HCT116 (cell line): ENCODE measurements at regions not wholly inside any gene's neighbourhood (a gene's known extent, or its start where the extent isn't known, plus 50 kb on each side); places are given as distances from the start of the nearest gene placed in this dataset.

Experiments
- ATAC-seq: fragments of 200-7000 bp; cut with Tn5 transposase; 2 replicates; pipeline ENCODE4 v1.9.1; 2020; ENCODE audit warnings: mild to moderate bottlenecking, moderate library complexity
- BruUV-seq: library from RNA; stranded (reverse); fragments of 400-500 nt; replicated peaks from 2 replicates; lab custom pipeline; 2021; lab: Mats Ljungman, UMichigan
- CTCF ChIA-PET: fragments of 300-600 bp; sonication (Branson Sonifier 250); formaldehyde crosslinking; loops from one replicate; lab custom pipeline; 2021; ENCODE audit warnings: antibody characterized with exemption; lab: Charles Lee
- POLR2A ChIA-PET: fragments of 300-600, 350-600 bp; sonication (Branson Sonifier 250); formaldehyde crosslinking; loops from one replicate; lab custom pipeline; 2021; ENCODE audit warnings: antibody characterized with exemption; lab: Charles Lee
- RAD21 ChIA-PET, 2 experiments: fragments of 300-600 bp; sonication (Branson Sonifier 250); formaldehyde crosslinking; loops; one replicate each; lab custom pipeline; 2023; ENCODE audit warnings: low total read pairs in 2 of 2; ENCODE audit not compliant: uncharacterized antibody in 2 of 2, unreplicated experiment in 2 of 2, low non-redundant PET in 1 of 2; lab: Charles Lee
- DNase-seq: peaks from one replicate; pipeline ENCODE4 v3.0.0-alpha.2; 2010; ENCODE audit warnings: low read depth, low spot score
- H2AFZ ChIP-seq: fragments of 200-600 bp; shearing (Covaris generic), sonication (generic); 2 replicates; pipeline ENCODE4 v1.6.1; 2017; ENCODE audit warnings: low read depth, mixed run types, mixed read lengths, antibody characterized with exemption, low read length; ENCODE audit not compliant: poor library complexity, severe bottlenecking
- H3K27ac ChIP-seq: 2 replicates; pipeline ENCODE4 v1.5.1; 2012; ENCODE audit warnings: low read depth, low read length
- H3K27me3 ChIP-seq: fragments of 200-600 bp; sonication (generic); 2 replicates; pipeline ENCODE4 v1.6.1; 2016; ENCODE audit warnings: mixed run types, low read length, mixed read lengths; ENCODE audit not compliant: insufficient read depth
- H3K36me3 ChIP-seq, 2 experiments: fragments of 200-500 bp in 1 of 2; fragments of 200-600 bp in 1 of 2; sonication (Bioruptor generic) in 1 of 2; sonication (generic) in 1 of 2; 2 replicates each; pipeline versions ENCODE4 v1.5.1 to v1.6.1; 2014 to 2016; ENCODE audit warnings: low read length in 2 of 2, inconsistent platforms in 1 of 2, mixed read lengths in 1 of 2, mixed run types in 1 of 2; ENCODE audit not compliant: insufficient read depth in 2 of 2, control insufficient read depth in 1 of 2
- H3K4me1 ChIP-seq, 2 experiments: fragments of 200-600 bp in 1 of 2; sonication (generic) in 1 of 2; 2 replicates each; pipeline versions ENCODE4 v1.5.1 to v1.6.1; 2012 to 2017; ENCODE audit warnings: low read length in 2 of 2, inconsistent platforms in 1 of 2, mild to moderate bottlenecking in 1 of 2, mixed read lengths in 1 of 2, mixed run types in 1 of 2, moderate library complexity in 1 of 2; ENCODE audit not compliant: insufficient read depth in 2 of 2, control insufficient read depth in 1 of 2
- H3K4me2 ChIP-seq: fragments of 200-600 bp; sonication (generic); 2 replicates; pipeline ENCODE4 v1.6.1; 2017; ENCODE audit warnings: mixed run types, low read length, mixed read lengths
- H3K4me3 ChIP-seq, 2 experiments: fragments of 200-600 bp in 1 of 2; sonication (generic) in 1 of 2; replicated peaks in 1 of 2; 2 replicates each; pipeline ENCODE4 v1.5.1; 2011 to 2016; ENCODE audit warnings: low read length in 2 of 2, control low read depth in 1 of 2, low read depth in 1 of 2, mild to moderate bottlenecking in 1 of 2, mixed read lengths in 1 of 2, mixed run types in 1 of 2
- H3K79me2 ChIP-seq: fragments of 200-600 bp; sonication (generic); 2 replicates; pipeline ENCODE4 v1.6.1; 2017; ENCODE audit warnings: mild to moderate bottlenecking, mixed run types, low read length, moderate library complexity, mixed read lengths; ENCODE audit not compliant: insufficient read depth
- H3K9ac ChIP-seq: fragments of 200-600 bp; sonication (generic); 2 replicates; pipeline ENCODE4 v1.6.1; 2016; ENCODE audit warnings: low read length, mixed read lengths
- H3K9me2 ChIP-seq: fragments of 200-600 bp; sonication (generic), shearing (Covaris generic); 2 replicates; pipeline ENCODE4 v1.6.1; 2017; ENCODE audit warnings: mixed run types, mild to moderate bottlenecking, moderate library complexity; ENCODE audit not compliant: insufficient read depth
- H3K9me3 ChIP-seq, 2 experiments: fragments of 200-500 bp in 1 of 2; fragments of 200-600 bp in 1 of 2; sonication (Bioruptor generic) in 1 of 2; sonication (generic) in 1 of 2; 2 replicates each; pipeline ENCODE4 v1.6.1; 2014 to 2017; ENCODE audit warnings: low read length in 2 of 2, mixed read lengths in 2 of 2, inconsistent platforms in 1 of 2, low read depth in 1 of 2, mild to moderate bottlenecking in 1 of 2, mixed run types in 1 of 2, moderate library complexity in 1 of 2; ENCODE audit not compliant: control insufficient read depth in 1 of 2, insufficient read depth in 1 of 2
- H4K20me1 ChIP-seq: fragments of 200-600 bp; sonication (generic), shearing (Covaris generic); 2 replicates; pipeline ENCODE4 v1.6.1; 2017; ENCODE audit warnings: mixed run types, mild to moderate bottlenecking, moderate library complexity; ENCODE audit not compliant: insufficient read depth
- CBX3 ChIP-seq: IDR thresholded peaks from 2 replicates; pipeline ENCODE4 v1.6.1; 2012; ENCODE audit warnings: low read depth
- CEBPB ChIP-seq: IDR thresholded peaks from 2 replicates; pipeline ENCODE4 v1.6.1; 2012; ENCODE audit warnings: low read depth
- EGR1 ChIP-seq: IDR thresholded peaks from 2 replicates; pipeline ENCODE4 v1.6.1; 2012; ENCODE audit warnings: low read depth
- ELF1 ChIP-seq: IDR thresholded peaks from 2 replicates; pipeline ENCODE4 v1.6.1; 2012; ENCODE audit warnings: low read depth, borderline replicate concordance
- EZH2 ChIP-seq: fragments of 200-600 bp; sonication (generic); IDR thresholded peaks from 2 replicates; pipeline ENCODE4 v1.6.1; 2017; ENCODE audit warnings: antibody characterized with exemption, mixed run types
- POLR2A ChIP-seq: IDR thresholded peaks from 2 replicates; pipeline ENCODE4 v1.7.0; 2011; ENCODE audit warnings: borderline replicate concordance; ENCODE audit not compliant: insufficient read depth, insufficient read length; ENCODE audit errors: extremely low read depth
- POLR2AphosphoS5 ChIP-seq: IDR thresholded peaks from 2 replicates; pipeline ENCODE4 v1.6.1; 2011; ENCODE audit warnings: mild to moderate bottlenecking, low read depth, low read length, moderate library complexity
- SIN3A ChIP-seq: IDR thresholded peaks from 2 replicates; pipeline ENCODE4 v1.6.1; 2012; ENCODE audit warnings: low read depth
- SP1 ChIP-seq: IDR thresholded peaks from 2 replicates; pipeline ENCODE4 v1.6.1; 2012; ENCODE audit warnings: low read depth
- TCF7L2 ChIP-seq: IDR thresholded peaks from 2 replicates; pipeline ENCODE4 v1.7.0; 2011; ENCODE audit warnings: borderline replicate concordance, inconsistent platforms; ENCODE audit not compliant: insufficient read depth, insufficient read length; ENCODE audit errors: extremely low read depth
- YY1 ChIP-seq: IDR thresholded peaks from 2 replicates; pipeline ENCODE4 v1.6.1; 2011; ENCODE audit warnings: low read length, low read depth, moderate library complexity, mild to moderate bottlenecking; ENCODE audit not compliant: insufficient replicate concordance; ENCODE audit errors: extremely low read depth
- ZFX ChIP-seq: fragments of 450-650 bp; IDR thresholded peaks from 2 replicates; pipeline ENCODE4 v1.6.1; 2017
- intact Hi-C: fragments of 100-400 bp; cut with micrococcal nuclease; formaldehyde crosslinking; loops from 2 replicates; pipeline ENCODE4 v1.10.0; 2022
- TF ChIP-seq, protein P1 (sequence below): IDR thresholded peaks from 2 replicates; pipeline ENCODE4 v1.6.1; 2011; ENCODE audit warnings: mild to moderate bottlenecking, low read length, moderate library complexity; ENCODE audit not compliant: insufficient replicate concordance; ENCODE audit errors: extremely low read depth
- TF ChIP-seq, protein P2 (sequence below), 3 experiments: fragments of 200-600 bp in 1 of 3; sonication (generic) in 1 of 3; IDR thresholded peaks in 2 of 3; conservative IDR thresholded peaks in 1 of 3; 2 replicates each; pipeline ENCODE4 v1.5.1; 2012 to 2017; ENCODE audit warnings: low read depth in 2 of 3, low read length in 2 of 3, antibody characterized with exemption in 1 of 3, borderline replicate concordance in 1 of 3, control low read depth in 1 of 3, mild to moderate bottlenecking in 1 of 3, mixed read lengths in 1 of 3, mixed run types in 1 of 3, moderate library complexity in 1 of 3; ENCODE audit not compliant: insufficient read depth in 1 of 3
- TF ChIP-seq, protein P3 (sequence below): IDR thresholded peaks from 2 replicates; pipeline ENCODE4 v1.6.1; 2012; ENCODE audit warnings: low read depth
- TF ChIP-seq, protein P4 (sequence below): IDR thresholded peaks from 2 replicates; pipeline ENCODE4 v1.6.1; 2012

DNA sequence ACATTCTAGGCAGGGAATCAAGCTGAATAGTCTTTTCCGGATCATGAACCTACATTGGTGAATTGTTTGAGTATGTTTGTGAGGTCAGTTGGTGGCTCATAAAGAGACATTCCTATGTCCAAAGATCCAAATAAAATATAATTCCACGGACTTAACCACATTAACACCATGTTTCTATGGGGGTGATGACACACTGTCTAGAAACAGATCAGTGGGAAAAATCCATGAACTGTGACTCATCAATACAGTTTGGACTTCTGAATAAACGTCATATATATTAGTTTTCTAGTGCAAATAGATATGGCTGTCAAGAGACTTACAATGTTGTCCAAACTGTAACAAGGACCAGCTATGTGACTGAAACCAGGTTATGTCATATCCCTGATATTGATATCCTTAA is 509.9 kb upstream of the TYRP1 start:
- TF ChIP-seq, protein P1, sequence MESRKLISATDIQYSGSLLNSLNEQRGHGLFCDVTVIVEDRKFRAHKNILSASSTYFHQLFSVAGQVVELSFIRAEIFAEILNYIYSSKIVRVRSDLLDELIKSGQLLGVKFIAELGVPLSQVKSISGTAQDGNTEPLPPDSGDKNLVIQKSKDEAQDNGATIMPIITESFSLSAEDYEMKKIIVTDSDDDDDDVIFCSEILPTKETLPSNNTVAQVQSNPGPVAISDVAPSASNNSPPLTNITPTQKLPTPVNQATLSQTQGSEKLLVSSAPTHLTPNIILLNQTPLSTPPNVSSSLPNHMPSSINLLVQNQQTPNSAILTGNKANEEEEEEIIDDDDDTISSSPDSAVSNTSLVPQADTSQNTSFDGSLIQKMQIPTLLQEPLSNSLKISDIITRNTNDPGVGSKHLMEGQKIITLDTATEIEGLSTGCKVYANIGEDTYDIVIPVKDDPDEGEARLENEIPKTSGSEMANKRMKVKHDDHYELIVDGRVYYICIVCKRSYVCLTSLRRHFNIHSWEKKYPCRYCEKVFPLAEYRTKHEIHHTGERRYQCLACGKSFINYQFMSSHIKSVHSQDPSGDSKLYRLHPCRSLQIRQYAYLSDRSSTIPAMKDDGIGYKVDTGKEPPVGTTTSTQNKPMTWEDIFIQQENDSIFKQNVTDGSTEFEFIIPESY: no peak
- no peak for TF ChIP-seq EGR1
- no peak for TF ChIP-seq ZFX
- no peak for TF ChIP-seq CEBPB
- TF ChIP-seq YY1: no peak
- TF ChIP-seq EZH2: no peak
- no peak for TF ChIP-seq POLR2A
- TF ChIP-seq, protein P2, sequence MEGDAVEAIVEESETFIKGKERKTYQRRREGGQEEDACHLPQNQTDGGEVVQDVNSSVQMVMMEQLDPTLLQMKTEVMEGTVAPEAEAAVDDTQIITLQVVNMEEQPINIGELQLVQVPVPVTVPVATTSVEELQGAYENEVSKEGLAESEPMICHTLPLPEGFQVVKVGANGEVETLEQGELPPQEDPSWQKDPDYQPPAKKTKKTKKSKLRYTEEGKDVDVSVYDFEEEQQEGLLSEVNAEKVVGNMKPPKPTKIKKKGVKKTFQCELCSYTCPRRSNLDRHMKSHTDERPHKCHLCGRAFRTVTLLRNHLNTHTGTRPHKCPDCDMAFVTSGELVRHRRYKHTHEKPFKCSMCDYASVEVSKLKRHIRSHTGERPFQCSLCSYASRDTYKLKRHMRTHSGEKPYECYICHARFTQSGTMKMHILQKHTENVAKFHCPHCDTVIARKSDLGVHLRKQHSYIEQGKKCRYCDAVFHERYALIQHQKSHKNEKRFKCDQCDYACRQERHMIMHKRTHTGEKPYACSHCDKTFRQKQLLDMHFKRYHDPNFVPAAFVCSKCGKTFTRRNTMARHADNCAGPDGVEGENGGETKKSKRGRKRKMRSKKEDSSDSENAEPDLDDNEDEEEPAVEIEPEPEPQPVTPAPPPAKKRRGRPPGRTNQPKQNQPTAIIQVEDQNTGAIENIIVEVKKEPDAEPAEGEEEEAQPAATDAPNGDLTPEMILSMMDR (IDR thresholded peaks at IDR 0.05 in 2 of 3, conservative IDR thresholded peaks at IDR 0.05 in 1 of 3; ENCODE audit: borderline replicate concordance in 1 of 3, insufficient read depth in 1 of 3, low read depth in 2 of 3, low read length in 2 of 3): no peak
- TF ChIP-seq ELF1: no peak
- no peak for TF ChIP-seq CBX3
- TF ChIP-seq, protein P3, sequence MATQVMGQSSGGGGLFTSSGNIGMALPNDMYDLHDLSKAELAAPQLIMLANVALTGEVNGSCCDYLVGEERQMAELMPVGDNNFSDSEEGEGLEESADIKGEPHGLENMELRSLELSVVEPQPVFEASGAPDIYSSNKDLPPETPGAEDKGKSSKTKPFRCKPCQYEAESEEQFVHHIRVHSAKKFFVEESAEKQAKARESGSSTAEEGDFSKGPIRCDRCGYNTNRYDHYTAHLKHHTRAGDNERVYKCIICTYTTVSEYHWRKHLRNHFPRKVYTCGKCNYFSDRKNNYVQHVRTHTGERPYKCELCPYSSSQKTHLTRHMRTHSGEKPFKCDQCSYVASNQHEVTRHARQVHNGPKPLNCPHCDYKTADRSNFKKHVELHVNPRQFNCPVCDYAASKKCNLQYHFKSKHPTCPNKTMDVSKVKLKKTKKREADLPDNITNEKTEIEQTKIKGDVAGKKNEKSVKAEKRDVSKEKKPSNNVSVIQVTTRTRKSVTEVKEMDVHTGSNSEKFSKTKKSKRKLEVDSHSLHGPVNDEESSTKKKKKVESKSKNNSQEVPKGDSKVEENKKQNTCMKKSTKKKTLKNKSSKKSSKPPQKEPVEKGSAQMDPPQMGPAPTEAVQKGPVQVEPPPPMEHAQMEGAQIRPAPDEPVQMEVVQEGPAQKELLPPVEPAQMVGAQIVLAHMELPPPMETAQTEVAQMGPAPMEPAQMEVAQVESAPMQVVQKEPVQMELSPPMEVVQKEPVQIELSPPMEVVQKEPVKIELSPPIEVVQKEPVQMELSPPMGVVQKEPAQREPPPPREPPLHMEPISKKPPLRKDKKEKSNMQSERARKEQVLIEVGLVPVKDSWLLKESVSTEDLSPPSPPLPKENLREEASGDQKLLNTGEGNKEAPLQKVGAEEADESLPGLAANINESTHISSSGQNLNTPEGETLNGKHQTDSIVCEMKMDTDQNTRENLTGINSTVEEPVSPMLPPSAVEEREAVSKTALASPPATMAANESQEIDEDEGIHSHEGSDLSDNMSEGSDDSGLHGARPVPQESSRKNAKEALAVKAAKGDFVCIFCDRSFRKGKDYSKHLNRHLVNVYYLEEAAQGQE: no peak
- no peak for TF ChIP-seq SIN3A
- TF ChIP-seq, protein P4, sequence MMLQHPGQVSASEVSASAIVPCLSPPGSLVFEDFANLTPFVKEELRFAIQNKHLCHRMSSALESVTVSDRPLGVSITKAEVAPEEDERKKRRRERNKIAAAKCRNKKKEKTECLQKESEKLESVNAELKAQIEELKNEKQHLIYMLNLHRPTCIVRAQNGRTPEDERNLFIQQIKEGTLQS: no peak
- no peak for TF ChIP-seq POLR2AphosphoS5
- no peak for TF ChIP-seq SP1
- no peak for TF ChIP-seq TCF7L2
- Histone ChIP-seq H3K36me3 (no peaks in the 10 kb centered on the region), H3K27me3 (no peaks in the 10 kb centered on the region), H3K9me3 (peaks cover 4 to 16% of the 10 kb centered on the region in 2 experiments; a peak in 2 of 4 replicates), H3K9me2 (no peaks in the 10 kb centered on the region), H3K79me2 (no peaks in the 10 kb centered on the region), H3K4me2 (no peak overlapping the region), H3K27ac (no peak overlapping the region), H3K9ac (no peak overlapping the region), H3K4me3 (no peak overlapping the region), H4K20me1 (no peaks in the 10 kb centered on the region), H3K4me1 (no peaks in the 10 kb centered on the region), H2AFZ (no peak overlapping the region)
- intact Hi-C loops: no loop called here
- DNase-seq (no peak), ATAC-seq (no peak)
- ChIA-PET POLR2A (no interaction called here), CTCF (no interaction called here), RAD21 (no interaction called here)
- no TSS peak for BruUV-seq
